GM18870 (cell line): ENCODE measurements at regions not wholly inside any gene's neighbourhood (a gene's known extent, or its start where the extent isn't known, plus 50 kb on each side); places are given as distances from the start of the nearest gene placed in this dataset.

Source experiments
- ATAC-seq: cut with Tn5 transposase; IDR thresholded peaks from one replicate; pipeline ENCODE4 v1.9.1; 2021; ENCODE audit warnings: moderate library complexity; ENCODE audit not compliant: unreplicated experiment

DNA sequence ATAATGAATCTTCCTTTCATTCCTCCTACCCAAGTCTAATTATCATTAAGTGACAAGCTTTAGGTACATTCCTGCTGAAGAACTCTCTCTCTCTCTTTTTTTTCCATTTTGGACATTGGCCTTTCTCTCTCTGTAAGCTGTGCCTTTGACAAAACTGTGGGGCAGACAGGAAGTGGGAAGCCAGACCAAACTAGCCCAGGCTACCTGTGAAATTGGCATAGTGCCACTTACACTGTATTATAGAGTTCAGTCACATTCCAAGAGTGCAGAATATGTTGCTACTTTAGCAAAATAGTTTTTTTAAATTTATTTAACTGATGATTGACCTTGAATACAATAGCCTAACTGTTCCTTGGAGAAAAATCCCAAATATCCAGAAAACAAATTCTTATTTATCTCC lies 381.5 kb upstream of the ETAA1 start:
- no peak for ATAC-seq

DNA sequence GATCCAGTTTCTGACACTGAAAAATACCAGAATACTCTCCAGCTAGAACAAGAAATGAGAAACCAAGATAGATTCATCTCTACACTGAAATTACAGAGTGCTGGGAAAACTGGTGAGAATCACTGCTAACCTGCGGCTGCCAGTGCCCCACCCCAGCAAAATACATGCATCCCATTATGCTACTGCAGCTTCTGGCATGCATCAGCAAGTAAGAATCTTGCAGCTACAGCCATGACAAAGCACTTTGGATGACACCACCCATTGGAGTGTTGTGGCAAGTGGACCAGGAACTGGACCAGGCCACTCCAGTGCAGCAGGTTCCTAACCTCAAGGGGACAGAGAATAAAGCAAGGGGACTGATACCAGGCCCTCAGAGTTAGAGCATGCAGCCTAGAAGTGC lies 378.8 kb upstream of the ETAA1 start:
- ATAC-seq = no peak

DNA sequence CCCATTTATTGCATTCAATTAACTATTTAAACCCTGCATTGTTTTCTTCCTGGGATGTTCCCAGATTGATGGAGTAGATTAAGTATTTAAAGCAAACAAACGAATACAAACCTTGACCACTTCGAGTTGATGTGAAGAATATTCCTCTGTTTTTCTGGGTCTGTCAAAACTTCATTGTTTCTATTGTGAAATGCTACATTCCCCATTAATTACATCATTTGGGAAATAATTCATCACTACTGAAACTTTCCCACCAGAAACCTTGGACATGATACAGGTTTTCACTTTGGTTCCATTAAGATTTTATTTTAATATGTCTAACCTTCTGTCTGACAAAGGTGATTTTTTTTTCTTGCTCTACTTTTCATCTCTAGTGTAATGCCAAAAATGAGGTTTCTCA lies 365.1 kb upstream of the ETAA1 start:
- ATAC-seq = no peak

DNA sequence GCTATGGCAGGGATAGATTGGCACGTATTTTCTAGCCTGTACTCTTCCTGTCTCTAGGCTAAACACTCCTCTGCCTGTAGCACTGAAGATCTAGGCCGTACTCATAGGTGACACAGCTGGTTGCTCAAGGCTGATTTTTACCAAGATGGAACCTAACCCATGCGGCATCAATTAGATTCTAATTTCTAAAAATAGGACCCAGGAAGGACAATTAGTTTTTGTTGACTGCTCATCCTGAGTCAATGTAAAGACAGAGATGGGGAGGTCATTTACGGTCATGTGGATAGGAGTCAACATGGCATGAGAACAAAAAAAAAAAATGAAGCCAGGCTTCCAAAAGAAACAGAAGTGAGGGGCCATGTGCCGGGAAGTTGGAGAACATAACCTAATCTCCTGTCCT lies 360.7 kb upstream of the ETAA1 start:
- no peak for ATAC-seq

DNA sequence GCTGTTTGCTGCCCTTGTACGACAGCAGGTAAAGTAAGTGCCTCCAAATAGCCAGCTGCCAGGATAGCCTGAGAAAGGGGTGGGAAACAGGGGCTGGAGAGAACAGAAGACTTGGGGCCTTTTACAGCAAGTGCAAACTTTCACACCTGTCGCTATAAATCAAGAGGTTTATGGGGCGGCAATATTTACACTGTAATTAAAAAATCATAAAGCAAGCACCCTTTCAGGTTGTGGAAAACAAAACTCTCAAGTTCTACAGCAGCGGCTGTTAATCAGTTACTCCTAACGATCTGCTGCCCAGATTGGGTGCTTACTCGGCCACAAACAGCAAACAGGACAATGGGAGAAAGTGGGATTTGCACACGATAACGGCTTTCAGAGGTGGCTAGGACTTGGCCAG lies 359.5 kb upstream of the ETAA1 start:
- ATAC-seq = no peak

DNA sequence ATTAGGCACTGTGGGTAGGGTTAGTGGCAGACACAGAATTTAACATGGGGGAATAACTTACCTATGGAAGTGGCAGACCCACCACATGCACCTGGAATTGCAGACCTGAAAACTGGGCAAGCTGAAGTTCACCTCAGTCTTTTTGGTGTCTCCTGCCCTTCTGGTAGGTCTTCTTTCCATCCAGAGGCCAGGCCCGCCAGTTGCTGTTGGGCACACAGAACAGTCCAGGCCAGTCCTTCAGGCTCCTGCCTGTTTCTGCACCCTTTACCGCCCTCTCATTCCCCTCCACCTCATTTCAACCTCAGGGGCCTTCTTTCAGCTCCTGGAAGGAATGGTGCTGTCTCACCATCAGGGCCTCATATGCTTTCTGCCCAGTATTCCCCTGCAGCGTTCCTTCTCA lies 358.9 kb upstream of the ETAA1 start:
- ATAC-seq = no peak

DNA sequence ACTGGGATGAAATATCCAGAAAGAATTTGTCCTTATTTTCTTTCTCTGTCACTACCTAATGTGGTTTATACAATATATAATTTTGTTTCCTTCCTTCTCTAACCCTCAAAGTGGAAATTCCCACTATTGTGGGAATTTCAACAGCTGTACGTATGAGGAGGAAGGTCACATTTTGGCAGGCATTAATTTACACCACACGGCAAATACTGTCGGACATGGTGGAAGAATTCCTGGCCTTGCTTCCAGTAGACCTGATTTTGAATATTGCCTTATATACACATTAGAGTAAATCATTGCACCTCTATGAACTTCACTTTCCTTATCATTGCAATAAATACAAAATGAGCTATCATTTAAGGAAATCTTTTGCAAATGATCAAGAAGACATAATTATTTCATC lies 358.1 kb upstream of the ETAA1 start:
- no peak for ATAC-seq

DNA sequence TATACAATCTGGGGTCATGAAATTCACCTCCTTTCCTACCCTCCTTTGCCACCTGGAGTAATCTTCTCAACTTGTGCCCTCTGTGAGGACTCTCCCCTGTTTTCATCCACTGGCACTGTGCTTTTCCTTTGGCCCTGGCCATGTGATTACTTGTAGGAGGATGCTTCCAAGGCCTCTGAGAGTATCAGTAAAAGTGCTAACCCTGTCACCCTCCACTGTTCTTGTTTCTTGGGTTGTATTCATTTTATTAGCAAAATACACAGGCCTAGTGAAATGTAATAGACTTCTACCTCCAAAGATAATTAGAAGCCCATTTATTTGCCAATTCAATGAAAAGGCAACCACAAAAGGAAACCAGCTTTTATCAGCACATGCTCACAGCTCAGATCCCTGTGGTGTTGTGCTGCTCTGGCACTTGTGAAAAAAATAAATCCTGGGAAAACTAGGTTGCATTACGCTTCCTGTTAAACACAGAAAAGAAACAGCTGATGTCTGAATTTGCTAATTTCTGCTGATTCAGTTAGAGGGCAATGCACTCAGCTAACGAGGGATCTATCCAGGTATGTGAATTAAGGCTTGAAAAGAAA lies 357.5 kb upstream of the ETAA1 start:
- no peak for ATAC-seq

DNA sequence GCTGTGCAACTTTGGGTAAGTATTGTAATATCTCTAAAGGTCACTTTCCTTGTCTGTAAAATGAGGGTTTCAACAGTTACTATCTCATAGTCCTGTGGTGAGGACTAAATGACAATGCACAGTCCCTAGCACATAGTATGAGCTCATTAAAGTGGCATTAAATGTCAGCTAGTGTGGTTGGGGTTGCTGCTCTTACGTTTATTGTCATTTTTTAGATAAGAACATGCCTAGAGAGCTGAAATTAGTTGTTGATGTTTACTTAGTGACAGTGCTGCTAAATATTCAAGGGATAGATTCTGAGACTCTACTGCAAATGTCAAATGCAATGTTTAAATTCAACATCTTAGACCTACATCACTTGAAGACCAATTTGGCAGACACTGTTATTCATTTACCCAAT lies 356.1 kb upstream of the ETAA1 start:
- ATAC-seq = no peak

DNA sequence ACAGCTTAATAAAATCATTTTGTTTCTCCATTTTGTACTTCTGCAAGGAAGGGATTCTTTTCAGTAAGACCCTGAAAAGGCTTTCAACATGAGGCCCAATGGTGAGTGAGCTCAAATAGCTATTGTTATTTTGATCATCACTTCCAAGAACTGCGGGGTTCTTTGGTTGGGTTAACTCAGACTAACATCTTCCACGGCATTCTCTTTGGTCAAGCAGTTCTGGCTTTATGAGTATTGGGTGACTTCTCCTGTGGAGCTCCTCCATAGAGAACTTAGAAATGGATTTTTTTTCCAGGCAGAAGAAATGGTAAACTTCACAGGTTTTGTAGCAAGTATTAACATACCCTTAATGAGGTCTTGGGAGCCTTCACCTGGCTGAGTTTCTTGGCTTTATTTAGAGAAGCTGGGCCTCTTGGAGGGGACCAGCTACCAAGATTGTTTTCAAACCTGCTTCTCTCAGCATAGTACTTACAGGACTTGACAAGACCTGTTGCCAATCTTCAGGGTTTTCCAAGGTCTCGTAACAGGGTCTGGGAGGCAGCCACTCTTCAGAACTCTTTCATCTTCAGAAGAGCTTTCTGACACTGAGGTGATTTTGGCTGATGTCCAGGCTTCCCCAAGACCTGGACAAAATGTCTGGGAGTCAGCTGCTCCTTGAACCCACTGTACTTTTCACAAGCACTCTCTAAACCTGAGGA lies 353.2 kb upstream of the ETAA1 start:
- ATAC-seq = no peak

DNA sequence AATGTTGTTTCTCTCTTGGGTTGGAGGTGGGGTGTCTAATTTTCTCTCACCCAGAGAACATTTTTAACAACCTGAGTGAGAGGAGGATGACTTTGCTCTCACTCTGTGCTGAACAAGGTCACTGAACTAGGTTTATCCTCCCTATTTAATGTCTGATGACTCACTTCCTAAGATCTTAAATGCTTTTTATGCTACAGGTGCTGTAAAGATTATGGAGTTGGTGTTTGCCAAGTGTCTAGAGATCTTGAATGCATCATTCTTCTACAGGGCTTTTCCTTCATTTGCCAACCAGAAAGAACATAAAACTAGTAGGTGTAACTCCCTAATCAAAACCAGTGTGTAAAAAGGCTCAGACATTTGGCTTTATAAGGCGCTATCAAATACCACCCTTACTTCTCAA lies 350.5 kb upstream of the ETAA1 start:
- no peak for ATAC-seq

DNA sequence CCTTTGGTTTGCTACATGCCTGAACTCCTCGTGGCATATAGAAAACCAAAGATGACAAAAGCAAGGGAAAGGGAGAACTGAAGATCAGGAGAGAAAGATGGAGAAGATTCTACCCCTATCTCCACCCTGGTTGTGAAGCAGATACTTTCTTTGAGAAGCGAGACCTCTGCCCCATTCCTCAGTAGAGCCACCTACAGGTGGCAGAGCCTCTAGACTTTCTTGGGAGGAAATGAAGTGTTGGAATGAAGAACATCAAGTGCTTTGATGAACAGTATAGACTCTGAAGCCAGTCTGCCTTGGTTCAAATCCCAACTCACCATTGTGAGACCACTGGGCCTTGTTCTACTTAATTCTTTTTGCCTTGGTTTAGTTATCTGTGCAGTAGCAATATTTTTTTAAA lies 348.8 kb upstream of the ETAA1 start:
- ATAC-seq = no peak

DNA sequence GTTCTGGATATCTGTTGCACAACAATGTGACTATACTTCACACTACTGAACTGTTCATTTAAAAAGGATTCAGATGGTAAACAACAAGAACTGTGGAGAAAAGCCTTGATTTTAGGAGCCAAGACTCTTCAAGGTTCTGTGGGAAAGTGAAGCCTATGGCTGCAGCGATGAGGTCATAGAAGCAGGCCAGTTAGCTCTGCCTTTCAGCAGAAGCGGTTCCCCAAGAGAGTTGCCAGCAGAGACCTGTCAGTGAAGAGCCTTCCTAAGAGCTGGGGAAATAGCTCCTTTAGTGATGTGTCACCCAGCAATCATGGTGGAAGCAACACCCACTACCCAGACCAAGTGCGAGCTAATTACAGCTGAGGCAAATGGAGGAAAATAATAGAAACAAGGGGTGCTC lies 346.5 kb upstream of the ETAA1 start:
- no peak for ATAC-seq

DNA sequence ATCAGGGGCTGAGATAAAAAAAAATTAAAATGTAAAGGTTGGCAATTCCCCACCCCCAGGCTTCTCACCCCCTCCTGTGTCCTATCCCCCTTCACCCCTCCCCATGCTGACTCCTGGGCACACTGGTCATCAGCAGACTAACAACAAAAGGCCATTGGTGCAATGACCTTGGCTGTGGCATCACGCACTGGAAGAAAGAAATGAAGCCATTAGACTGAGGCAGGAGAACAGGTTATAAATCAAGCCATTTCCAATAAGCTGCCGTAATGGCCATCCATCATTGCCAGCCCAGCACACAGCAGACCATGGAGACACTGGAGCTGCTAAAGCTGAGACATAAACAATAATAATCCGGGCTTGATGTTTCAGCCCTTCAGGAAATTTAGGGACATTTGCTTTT lies 342.4 kb upstream of the ETAA1 start:
- no peak for ATAC-seq

DNA sequence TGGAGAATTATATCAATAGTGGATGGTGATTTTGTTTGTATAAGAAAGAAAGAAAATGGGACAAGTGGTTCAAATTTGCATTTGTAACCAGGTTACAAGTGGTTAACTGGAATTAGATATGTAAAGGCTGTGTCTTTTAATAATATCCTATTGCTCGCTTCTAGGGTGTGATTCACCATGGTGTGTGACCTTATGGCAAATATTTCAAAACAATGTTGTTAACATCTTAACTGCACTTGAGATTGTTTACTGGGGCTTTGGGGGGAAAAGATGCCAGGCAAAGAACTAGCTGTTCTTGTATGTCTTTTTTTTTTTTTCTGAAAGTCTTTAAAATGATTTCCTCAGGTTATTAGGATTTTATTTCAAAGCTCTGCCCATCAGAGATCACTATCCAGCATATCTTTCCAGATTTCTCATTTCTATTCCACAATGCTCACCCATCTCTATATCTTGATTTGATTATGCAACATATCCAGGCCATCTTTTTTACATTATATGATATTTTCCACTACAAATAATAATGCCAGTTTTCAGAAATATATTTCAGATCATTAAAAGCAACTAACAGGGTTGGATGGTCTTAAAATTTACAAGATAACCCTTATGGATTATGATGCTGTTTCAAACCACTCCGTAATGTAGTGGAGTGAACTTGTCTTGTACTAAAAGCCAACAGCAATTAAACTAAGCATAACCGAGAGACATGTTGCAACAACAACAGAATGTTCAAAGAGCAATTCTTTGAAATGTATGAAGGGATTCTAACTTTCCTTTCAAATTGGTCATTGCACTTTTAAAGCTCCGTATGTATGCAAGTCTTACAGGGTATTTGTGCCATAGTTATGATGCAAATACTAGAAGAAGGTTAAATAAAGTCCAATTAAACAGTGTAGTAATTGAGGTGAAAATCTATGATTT lies 341.5 kb upstream of the ETAA1 start:
- no peak for ATAC-seq

DNA sequence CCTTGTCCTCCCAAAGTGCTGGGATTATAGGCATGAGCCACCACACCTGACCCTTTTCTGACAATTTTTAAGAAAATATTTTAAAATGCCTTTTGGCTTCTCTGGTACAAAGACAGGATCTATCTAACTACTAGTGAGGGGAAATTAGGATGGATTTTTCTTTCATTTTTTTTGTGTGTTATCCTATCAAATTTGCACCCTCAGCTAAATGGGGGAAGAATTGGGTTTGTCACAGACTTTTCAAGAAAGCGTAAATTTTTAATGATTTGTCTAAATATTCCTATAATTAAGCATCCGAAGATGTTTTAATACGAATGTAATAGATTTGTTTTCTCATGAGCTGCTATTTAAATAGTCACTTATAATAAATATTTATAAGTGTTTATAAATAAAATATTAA lies 340.0 kb upstream of the ETAA1 start:
- ATAC-seq = no peak

DNA sequence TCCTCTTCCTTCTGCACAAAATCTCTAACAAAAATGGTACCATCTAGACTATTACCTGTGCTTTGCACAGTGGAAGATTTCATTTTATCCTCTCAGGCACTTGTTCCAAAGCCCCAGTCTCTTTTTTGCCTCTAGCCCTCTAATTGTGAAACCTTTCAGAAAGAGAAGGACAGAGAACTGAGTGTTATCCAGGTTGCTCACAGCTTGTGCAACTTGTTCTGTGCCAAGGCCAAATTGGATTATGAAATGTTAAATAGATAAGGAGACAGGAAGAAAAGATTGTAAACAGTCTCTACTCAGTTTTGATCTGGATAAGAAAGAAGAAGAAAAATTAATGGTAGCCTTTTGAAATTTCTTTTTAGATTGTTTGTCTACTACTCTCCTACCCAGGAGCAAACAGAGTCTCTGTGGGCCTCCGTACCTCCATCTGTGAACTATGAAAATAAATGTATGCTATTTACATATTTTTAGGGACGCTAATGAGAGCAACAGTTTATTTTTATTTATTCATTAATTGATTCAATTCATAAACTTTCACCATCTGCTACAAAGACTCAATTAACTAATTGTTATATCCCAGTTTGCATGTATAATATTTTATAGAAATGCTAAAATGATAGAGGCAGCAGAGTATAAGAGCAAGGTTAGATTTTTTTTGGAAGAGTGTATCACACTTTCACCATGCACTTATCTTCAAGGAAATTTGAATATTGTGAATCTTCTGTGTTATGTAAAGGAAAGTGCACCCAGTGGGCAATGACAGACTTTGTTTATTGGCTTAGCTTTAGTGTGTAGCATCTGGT lies 339.0 kb upstream of the ETAA1 start:
- ATAC-seq = no peak

DNA sequence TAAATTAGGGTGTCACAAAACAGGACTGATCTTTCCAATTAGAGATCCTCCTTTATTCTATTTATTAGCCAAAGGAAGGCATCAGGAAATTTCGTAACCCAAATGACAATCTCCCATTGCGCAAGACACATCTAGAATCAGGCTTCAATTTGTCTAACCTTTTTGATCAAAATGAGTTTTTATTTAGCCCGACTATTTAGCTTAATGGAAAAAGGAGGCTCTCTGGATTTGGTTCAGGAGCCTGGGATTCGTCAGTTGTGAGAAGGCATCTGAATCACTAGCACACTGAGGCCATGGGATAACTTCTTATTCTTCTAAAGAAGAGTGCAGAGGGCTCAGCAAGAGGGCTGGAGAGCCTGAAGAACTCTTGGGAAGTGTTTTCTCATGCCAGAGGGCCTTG lies 332.1 kb upstream of the ETAA1 start:
- no peak for ATAC-seq

DNA sequence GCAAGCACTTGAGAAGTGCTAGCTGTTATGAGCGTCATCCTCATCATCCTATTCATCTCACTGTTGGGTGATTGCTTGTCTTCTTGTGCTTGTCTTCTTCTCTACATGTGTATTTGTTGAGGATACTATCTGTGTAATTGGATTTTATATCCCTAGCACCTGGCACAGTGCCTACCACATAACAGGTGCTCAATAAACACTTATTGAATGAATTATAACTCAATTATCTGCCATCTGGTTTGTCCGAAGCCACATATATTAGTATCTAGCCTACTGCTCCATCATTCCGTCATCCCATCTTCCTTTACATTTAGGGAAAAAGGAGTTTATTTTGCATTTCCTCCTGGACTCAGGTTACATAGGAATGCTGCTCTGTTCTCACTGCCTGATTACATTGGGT lies 330.4 kb upstream of the ETAA1 start:
- no peak for ATAC-seq

DNA sequence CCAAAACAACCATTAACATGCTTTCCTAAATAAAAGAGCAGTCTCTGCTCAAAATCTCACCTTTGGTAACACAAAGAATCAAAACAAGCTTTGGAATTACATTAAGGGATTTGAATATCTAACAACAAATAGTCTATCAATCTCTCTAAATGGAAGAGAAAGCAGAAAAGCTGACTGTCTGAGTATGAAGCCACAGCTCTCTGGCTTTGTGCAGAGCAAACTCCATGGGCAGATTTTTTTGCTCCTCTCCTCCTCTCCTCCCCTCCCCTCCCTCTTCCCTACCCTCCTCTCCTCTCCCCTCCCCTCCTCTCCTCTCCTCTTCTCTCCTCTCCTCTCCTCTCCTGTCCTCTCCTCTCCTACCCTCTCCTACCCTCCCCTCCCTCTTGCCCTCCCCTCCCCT lies 329.5 kb upstream of the ETAA1 start:
- ATAC-seq = no peak

DNA sequence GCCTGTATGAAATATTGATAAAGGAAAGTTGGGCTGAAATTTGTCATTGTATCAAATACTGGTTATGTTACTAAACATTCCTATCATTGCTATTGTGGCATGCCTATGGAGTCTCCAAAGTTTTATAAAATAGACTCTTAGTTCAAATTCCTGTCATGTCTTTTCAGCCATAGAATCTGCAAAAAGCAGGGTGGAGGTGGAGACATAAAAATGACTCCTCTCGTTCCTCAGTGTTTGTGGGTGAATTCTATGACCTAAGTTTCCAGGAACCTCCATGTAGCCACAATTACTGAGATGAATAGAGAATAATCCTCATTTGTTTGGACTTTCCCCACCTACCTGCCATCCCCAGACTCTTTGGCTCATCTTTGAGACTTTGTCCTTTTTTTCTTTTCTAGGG lies 326.3 kb upstream of the ETAA1 start:
- no peak for ATAC-seq
